Thyroid gland (tissue), 4 donors: ENCODE measurements at regions not wholly inside any gene's neighbourhood (a gene's known extent, or its start where the extent isn't known, plus 50 kb on each side); places are given as distances from the start of the nearest gene placed in this dataset.

Source experiments
- CTCF ChIP-seq, 6 experiments: fragments of 200-600 bp in 3 of 6; fragments of 450-650 bp in 3 of 6; sonication (generic) in 3 of 6; IDR thresholded peaks; one replicate each; pipeline ENCODE4 v1.5.1; 2016 to 2019; ENCODE audit warnings: antibody characterized with exemption in 6 of 6, mild to moderate bottlenecking in 2 of 6, inconsistent platforms in 1 of 6, moderate library complexity in 1 of 6
- POLR2A ChIP-seq, 2 donors: fragments of 450-650 bp; IDR thresholded peaks; one replicate each; pipeline ENCODE4 v1.6.1; 2017; ENCODE audit warnings: antibody characterized with exemption in 2 of 2, mild to moderate bottlenecking in 2 of 2, moderate library complexity in 1 of 2

GRCh38 chr4:11106759-11107158, 321.9 kb downstream of the HS3ST1 start:
- TF ChIP-seq CTCF (IDR thresholded peaks at IDR 0.05) (no peak), POLR2A (IDR thresholded peaks at IDR 0.05) (no peak)
